HT1080 (cell line): ENCODE measurements at regions not wholly inside any gene's neighbourhood (a gene's known extent, or its start where the extent isn't known, plus 50 kb on each side); places are given as distances from the start of the nearest gene placed in this dataset.

ENCODE experiments used
- DNase-seq: peaks from one replicate; pipeline ENCODE4 v3.0.0-alpha.2; 2015; ENCODE audit warnings: low read depth

- DNase-seq = no peak
Observed at GRCh38 chr14:100638211-100638855, 51.1 kb upstream of the BEGAIN start.

GRCh38 chr14:100639280-100639679, 52.1 kb upstream of the BEGAIN start:
- no peak for DNase-seq

- DNase-seq = peak; percentile 78
Observed at GRCh38 chr14:100640471-100641273, 53.5 kb upstream of the BEGAIN start.

- DNase-seq = no peak
Observed at GRCh38 chr14:100641274-100641860, 54.1 kb upstream of the BEGAIN start.

- no peak for DNase-seq
Observed at GRCh38 chr14:100643426-100643825, 56.2 kb upstream of the BEGAIN start.

- DNase-seq = no peak
Observed at GRCh38 chr14:100644383-100644782, 57.2 kb upstream of the BEGAIN start.

- DNase-seq = no peak
Observed at GRCh38 chr14:100644784-100645183, 57.6 kb upstream of the BEGAIN start.

GRCh38 chr14:100645196-100645981, 58.2 kb upstream of the BEGAIN start:
- DNase-seq = peak; percentile 79

GRCh38 chr14:100645982-100646314, 58.7 kb upstream of the BEGAIN start:
- DNase-seq = no peak

- DNase-seq = no peak
Observed at GRCh38 chr14:100648474-100649172, 61.4 kb upstream of the BEGAIN start.

GRCh38 chr14:100649173-100649519, 61.9 kb upstream of the BEGAIN start:
- DNase-seq = no peak

- no peak for DNase-seq
Observed at GRCh38 chr14:100651999-100652508, 64.8 kb upstream of the BEGAIN start.

GRCh38 chr14:100652744-100653143, 65.5 kb upstream of the BEGAIN start:
- DNase-seq = no peak

- DNase-seq = no peak
Observed at GRCh38 chr14:100653409-100653808, 66.2 kb upstream of the BEGAIN start.

- no peak for DNase-seq
Observed at GRCh38 chr14:100654025-100654813, 67.0 kb upstream of the BEGAIN start.

- DNase-seq = no peak
Observed at GRCh38 chr14:100654814-100655740, 67.9 kb upstream of the BEGAIN start.

- DNase-seq = no peak
Observed at GRCh38 chr14:100655741-100656085, 68.5 kb upstream of the BEGAIN start.

GRCh38 chr14:100656996-100657395, 69.7 kb upstream of the DLK1 start:
- no peak for DNase-seq

GRCh38 chr14:100657780-100658179, 68.9 kb upstream of the DLK1 start:
- DNase-seq = no peak
